HL-60 (cell line): ENCODE measurements at regions not wholly inside any gene's neighbourhood (a gene's known extent, or its start where the extent isn't known, plus 50 kb on each side); places are given as distances from the start of the nearest gene placed in this dataset.

Experiments
- CTCF ChIP-seq: IDR thresholded peaks from one replicate; pipeline ENCODE4 v1.5.1; 2011; ENCODE audit warnings: low read length, control low read depth, inconsistent platforms; ENCODE audit not compliant: insufficient read depth
- GABPA ChIP-seq: IDR thresholded peaks from 2 replicates; pipeline ENCODE4 v1.6.1; 2012; ENCODE audit warnings: low read depth
- POLR2AphosphoS5 ChIP-seq: IDR thresholded peaks from 2 replicates; pipeline ENCODE4 v1.6.1; 2012; ENCODE audit warnings: low read depth
- REST ChIP-seq: IDR thresholded peaks from 2 replicates; pipeline ENCODE4 v1.6.1; 2012; ENCODE audit warnings: low read depth; ENCODE audit not compliant: insufficient replicate concordance
- SPI1 ChIP-seq: IDR thresholded peaks from 2 replicates; pipeline ENCODE4 v1.6.1; 2012; ENCODE audit warnings: low read depth, mild to moderate bottlenecking, borderline replicate concordance

DNA sequence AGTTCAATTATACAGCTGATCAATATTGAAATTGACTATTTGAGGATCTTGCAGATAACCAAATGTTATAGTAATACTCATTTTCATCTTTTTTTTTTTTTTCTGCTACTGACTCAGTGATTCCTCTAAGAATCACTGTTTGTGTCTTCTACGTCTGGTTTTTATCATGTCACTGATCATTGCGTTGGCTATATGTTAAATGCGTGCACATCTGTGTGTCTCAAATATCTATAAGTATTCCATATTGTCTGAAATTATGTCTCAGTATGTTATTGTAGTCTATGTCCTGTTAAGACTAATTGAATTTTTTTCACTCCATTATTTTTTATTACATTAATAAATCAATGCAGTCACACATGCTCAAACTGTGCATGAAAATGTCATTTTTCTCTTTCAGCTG, 200.5 kb downstream of the PCDH20 start:
- TF ChIP-seq CTCF = no peak
- no peak for TF ChIP-seq REST
- TF ChIP-seq POLR2AphosphoS5 = no peak
- TF ChIP-seq GABPA = no peak
- no peak for TF ChIP-seq SPI1
